Amygdala (tissue), 56 donors: ENCODE measurements at regions not wholly inside any gene's neighbourhood (a gene's known extent, or its start where the extent isn't known, plus 50 kb on each side); places are given as distances from the start of the nearest gene placed in this dataset.
"Not testable (repeated sequence)": the region's sequence is repeated elsewhere in the genome, so short reads cannot be mapped to it uniquely, and the experiment has no call there.

Experiments used
- DNase-seq, 56 donors: peaks; one replicate each; lab custom pipeline; 2025; lab: John Stamatoyannopoulos, UW

DNA sequence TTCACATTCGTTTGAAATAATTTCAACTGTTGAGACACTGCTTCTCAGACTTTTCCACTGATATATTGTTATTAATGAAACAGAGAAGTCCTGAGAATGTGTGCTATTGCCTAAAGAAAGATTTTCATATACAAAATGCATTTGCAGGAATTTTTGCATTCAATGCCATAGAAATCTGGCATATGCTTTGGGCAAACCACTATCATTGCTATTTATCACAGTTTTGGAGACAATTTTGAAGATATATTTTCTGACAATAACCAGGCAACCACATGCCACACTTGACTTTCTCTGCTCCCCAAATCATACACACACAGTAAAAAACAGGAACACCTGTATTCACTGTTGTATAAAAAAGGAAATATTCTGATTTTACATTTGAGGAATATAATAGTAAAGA, 1303.7 kb upstream of the IGFBP7 start:
- DNase-seq = no peak

DNA sequence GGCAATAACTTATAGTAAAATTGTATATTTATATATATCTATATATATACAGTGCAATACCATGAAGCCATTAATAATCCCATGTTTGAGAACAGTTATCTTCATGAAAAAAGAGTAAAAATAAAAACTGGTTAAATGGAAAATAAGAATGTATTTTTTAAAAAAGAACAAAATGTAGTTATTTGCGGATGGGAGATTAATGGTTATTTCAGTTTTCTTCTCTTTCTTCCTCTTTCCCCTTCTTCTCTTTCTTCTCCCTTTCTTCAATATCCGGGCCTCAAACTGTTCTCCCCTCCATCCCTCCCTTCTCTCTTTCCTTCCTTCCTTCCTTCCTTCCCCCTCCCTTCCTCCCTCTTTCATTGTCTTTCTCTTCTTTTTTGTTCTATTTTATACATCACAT, 1301.7 kb upstream of the IGFBP7 start:
- no peak for DNase-seq

DNA sequence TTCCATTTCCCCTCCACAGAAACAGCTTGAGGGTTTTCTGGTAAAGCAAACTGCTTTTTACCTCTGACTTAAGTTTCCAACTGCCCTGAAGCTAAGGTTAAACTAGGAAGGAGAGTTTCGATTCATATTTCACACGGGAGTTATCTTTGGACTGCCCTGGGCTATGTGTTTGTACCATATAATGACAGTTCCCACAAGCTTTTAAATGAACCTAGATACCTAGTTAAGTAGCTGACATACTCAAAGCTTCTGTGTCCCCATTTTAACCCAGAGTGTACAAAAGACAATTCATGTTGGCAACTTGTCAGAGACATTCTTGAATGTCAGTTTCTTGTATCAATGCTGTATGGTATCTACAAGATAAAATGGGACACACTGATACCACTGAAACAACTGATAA, 1296.6 kb upstream of the IGFBP7 start:
- no peak for DNase-seq

DNA sequence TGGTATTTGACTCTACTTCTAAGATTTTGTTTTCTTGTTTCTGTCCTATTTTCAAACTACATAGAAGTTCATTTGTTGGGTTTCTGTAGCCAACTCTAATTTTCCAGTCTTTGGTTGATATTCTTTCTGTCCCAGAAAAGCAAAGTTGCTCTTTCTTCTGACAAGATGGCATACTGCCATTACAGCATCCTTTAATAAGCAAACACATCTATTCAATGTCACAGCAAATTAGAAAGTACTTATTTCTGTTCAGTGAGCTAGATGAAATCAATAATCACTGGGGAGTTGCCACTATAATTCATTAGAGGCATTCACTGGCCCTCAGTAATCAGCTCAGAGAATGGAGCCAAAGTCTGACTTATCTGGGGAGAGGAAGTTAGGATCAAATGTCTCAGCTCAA, 1258.0 kb upstream of the IGFBP7 start:
- no peak for DNase-seq

DNA sequence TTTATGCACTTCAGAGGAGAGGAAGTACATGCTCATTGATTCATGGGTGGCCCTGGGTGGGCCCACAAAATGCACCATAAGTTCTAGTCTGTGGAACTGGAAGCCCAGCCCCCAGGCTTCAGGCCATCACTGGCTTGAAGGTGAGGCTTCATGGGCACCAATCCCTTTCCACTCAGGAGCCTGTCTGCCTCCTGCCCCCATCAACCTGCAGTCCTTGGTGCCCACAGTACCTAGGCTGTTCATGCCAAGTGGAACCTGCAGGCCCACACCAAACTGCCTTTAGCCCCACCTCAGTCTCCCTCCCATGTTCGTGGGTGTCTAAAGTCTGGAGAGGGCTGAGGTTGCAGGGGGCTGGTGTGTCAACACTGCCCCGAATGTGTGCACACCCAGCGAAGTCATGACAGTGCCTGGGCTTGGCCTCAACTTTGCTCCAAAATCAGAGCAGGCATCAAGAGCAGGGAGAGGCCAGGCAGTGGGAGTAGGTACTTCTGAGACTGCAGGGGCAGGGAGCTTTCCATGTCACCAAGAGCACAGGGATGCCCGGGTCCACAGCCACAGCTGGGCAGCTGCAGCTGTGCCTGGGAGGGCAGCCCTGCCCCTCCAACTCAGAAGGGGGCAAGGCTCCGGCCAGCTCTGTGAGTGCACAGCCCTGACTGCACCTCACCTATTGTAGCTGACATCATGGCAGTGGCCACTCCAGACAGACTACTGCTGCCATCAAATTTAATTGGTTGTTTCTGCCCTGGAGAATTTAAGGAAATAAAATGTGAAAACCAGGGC, 1250.4 kb upstream of the IGFBP7 start:
- DNase-seq = no peak

DNA sequence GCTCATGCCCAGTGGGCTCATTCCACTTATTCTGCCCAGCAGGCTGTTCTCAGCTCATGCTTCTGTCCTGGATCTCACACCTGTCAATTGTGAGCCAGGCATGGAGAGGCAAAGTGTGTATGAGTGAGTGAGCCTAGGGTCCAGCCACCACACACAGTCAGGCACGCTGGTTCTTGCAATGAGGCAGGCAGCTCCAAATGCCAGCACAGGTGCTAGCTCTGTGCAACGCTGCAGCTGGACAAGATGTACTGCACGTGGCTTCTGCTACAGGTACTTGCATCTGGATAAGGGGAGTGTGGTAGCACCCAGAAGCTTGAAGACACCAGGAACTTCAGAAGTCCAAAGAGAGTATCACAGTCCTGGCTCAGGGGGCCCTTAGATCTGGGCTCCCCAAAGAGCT, 1249.4 kb upstream of the IGFBP7 start:
- DNase-seq = no peak

DNA sequence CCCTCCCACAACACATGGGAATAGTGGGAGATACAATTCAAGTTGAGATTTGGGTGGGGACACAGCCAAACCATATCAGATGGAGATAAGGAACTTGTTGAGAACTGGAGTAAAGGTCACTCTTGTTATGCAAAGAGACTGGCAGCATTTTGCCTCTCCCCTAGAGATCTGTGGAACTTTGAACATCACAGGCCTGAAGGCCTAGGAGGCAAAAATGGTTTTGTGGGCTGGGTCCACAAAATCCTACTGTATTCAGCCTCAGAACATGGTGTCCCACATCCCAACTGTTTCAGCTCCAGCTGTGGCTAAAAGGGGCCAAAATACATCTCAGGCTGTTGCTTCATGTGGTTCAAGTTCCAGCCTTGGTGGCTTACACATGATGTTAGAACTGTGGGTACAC, 1247.8 kb upstream of the IGFBP7 start:
- no peak for DNase-seq

DNA sequence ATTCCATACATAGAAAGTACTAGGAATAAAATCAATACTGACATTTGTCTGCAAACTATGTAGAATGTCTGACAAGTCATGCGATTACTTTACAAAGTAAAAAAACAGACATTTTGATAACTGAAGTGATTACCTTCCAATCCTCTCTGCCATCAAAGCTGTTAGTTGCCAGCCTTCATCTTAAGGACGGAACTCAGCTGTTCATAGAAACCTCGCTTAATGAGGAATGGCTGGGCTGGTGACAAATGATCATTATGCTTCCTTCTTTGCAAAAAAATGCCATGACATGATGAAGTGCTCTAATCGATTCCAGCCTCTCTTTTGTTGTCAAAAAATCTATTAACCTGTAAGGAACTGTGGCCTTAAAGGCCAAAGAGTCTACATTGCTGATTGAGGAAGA, 1214.9 kb upstream of the IGFBP7 start:
- no peak for DNase-seq

DNA sequence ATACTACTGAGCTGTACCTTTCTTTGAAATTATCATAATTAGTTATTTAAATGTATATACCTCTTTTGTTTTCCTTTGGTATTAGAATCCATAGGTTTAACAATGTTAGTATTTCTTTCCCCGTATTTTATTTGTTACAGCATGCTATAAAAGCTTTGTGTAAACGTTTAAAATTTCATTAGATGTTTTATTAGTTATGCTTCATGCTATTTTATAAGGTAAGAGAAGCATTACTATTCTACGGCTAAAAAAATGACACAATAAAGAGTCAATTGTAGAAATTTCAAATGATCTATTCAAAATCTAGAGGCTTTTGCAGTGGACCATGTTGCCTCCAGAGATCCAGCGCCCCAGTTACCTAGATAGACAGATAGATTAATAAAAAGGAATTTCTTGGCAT, 1203.3 kb upstream of the IGFBP7 start:
- no peak for DNase-seq

DNA sequence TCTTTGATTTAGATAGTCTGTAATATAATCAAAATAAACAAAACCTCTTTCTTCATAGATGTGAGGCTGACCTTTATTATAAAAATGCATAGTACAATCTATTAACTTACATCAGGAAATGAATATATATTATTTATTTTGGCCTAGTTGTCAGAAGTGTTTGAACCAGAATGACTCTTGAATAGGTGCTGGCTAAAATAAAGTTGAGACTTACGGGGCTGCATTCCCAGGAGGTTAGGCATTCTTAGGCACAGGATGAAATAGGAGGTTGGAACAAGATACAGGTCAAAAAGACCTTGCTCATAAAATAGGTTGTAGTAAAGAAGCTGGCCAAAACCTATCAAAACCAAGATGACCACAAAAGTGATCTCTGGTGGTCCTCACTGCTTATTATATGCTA, 1193.3 kb upstream of the IGFBP7 start:
- no peak for DNase-seq

DNA sequence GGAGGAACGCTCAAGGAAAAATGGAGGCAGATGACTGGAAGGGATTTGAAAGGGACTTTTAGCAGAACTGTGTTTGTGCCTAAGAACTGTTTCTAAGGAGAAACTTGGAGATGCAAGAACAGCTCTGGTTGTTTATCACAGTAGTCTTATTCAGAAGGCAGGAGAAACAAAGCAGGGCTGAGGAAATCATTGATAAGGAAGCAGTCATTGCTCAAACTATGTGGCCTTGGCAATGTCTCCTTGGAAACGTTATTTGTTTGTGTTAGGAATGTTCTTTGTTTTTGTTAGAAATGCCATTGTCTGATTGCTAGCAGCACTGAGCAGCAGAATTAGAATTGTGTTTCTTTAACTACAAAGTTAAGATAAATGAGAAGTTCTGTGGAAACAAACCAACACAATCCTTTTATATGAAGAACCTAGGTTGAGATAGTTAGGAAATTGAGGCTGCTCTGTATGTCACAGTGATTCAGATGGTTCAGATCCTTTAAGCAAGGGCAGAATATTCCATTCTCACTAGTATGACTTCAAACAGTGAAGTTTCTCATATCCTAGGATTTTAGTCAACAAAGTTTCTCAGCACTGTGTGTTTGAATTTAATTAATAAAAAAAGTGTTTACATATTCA, 1191.3 kb upstream of the IGFBP7 start:
- no peak for DNase-seq

DNA sequence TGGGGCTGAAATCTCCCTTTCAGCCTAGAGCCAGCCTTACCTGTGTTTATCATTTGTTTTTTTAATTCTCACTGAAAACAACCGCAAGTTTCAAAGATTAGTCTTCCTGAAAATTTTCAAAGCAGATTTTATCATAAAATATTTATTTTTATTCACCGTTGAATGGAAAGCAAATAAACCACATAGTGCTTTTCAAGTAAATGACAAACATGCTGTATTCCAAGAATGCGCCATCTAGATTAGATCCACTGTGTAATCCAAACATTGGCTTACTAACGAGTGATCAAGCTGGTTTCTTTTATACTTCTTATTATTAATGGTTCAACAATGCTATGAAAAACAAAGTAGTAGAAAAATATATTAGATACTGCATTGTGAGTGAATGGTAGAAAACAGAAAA, 1176.2 kb upstream of the IGFBP7 start:
- DNase-seq = no peak

DNA sequence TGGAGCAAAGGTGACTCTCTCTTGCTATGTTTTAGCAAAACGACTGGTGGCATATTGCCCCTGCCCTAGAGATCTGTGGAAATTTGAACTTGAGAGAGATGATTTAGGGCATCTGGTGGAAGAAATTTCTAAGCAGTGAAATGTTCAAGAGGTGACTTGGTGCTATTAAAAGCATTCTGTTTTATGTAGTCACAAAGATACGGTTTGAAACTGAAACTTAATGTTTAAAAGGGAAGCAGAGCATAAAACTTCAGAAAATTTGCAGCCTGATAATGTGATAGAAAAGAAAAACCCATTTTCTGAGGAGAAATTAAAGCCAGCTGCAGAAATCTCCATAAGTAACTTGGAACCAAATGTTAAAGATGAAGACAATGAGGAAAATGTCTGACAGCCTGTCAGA, 1170.7 kb upstream of the IGFBP7 start:
- not testable (repeated sequence) for DNase-seq

DNA sequence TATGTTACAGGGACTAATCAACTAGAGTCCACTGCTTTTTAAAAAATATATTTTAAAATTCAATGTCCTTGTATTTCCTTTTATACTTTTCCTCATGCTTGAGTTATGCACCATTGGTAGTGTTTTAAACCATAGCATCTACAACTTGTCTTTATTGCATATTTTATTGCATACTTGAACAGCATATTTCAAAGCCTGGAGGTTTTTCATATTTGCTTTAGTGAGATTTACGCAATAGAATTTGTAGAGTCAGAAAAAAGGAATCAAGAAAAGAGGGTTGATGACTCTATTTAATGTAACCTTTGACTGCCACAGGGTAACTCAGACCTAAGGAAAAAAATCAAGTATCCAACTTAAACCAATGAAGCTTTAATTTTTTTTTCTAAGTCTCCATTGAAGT, 1165.7 kb upstream of the IGFBP7 start:
- DNase-seq = no peak

DNA sequence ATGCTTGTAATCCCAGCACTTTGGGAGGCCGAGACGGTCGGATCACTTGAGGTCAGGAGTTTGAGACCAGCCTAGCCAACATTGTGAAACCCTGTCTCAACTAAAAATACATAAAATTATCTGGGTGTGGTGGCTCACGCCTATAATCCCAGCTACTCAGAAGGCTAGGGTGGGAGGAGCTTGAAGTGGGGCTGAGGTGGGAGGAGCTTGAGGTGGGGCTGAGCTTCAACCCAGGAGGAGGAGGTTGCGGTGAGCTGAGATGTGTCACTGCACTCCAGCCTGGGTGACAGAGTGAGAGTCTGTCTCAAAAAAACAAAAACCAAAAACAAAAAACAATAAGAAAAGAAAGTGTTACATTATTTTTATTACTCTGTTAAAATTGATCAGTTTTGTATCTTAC, 1164.4 kb upstream of the IGFBP7 start:
- DNase-seq = no peak

DNA sequence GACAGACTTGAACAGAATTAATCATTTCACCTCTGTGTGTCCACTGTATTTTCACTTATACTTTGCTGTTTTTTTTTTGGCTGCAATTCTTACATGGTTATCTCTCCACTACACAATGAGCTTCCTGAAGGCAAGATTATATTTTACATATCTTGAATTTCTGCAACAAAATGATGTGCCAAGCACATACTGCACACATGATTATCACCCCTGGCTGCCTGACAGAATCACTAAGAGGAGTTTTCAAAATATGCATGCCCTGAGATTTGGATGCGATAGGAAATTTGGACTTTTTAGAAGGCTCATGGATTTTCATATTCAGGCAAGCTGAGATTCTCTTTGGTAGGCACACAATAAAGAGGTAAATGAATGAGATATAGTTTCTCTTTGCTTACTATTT, 1162.1 kb upstream of the IGFBP7 start:
- DNase-seq = no peak

DNA sequence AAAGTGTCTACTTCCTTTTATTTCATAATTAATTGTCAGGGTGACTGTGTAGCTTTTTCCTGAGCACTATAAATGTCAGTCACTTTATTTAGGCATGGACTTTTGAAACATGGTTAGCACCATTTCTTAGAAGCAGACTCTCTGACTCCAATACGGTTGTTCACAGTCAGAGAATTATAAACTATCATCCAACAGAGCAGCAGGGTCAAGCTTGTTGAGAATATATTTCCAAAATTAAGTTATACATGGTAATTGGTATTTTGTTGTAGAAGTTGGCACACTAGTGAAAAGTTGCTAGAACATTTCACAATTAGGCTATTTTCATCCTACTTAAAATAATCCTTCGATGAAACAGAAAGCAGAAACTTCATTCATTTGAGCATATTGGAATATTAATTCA, 1155.5 kb upstream of the IGFBP7 start:
- DNase-seq = no peak

DNA sequence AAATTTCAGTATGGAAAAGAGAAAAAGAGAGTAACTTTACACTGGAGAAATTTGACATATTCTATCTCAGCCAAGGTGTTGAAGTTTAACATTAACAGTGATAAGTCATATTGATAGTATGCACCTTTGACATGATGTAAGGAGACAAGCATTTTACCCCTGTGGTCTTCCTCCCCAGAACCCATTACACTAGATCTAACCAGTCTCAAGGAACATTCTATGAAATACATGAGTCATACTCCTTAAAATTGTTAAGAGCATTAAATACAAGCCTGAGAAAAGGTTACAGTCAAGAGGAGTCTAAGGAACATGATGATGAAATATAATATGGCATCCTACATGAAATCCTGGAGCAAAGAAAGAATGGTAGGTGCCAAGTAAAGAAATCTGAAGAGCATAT, 1151.3 kb upstream of the IGFBP7 start:
- no peak for DNase-seq

DNA sequence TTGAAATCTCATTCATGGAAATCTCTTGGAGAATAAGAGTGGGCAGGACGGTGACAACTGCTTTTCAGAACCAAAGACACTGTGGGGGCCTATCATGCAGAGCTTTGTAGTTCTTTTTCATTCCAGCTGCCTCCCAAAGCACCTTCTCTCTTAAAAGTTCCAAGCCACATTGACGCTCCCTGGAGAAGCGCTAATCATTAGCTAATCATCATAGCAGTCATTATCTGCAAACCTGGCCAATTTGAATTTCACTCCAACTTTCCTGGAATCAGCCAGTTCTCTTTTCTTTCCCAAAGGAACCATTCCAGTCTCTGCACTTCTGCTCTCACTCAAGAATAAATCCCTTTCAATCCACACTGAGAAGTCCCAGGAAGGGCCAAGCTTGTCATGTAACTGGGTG, 1144.1 kb upstream of the IGFBP7 start:
- no peak for DNase-seq

DNA sequence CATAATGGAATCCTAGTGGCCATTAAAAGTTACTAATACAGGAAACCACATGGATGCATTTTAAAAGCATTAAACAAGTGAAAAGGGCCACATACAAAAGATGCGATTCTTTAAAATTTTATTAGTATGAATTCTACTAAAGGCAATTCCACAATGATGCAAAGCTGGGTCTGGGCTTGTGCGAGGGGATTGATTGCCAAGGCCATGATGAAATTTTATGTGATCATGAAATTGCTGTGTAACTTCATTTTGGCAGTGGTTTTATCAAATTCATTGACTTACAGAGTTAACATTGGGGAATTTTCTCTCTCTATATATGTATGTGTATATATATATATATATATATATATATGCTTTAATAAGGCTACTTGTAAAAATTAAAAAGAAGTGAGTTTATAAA, 1142.5 kb upstream of the IGFBP7 start:
- no peak for DNase-seq

DNA sequence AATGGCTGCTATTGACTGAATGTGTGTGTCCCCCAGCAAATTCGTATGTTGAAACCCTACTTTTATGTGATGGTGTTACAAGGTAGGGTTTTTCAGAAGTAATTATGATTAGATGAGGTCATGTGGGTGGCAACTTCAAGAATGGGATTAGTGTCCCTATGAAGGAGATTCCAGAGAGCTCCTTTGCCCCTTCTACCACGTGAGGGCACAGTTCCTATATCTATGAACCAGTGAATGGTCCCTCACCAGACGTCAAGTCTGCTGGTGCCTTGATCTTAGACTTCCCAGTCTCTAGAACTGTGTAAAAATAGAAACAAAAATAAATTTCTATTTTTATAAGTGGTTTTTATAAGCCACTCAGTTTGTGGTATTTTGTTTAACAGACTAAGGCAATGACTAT, 1137.6 kb upstream of the IGFBP7 start:
- DNase-seq = no peak

DNA sequence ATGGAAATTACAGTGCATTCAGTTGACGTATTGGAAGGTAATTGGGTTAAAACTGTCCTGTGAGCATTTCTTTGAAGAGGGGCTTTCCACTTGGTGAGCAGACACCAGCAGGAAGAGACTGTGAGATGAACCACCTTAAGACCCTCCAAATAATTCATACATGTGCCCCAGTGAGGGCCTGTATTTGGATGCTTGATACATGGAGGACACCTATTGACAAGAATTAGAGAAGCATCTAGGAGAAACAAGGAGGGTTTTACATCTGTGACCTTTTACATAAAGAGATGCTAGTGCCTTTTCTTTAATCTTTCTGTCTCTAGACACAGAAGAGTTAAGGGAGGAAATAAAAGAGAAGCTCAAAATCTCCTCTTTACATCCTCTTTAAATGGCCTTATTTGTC, 1115.3 kb upstream of the IGFBP7 start:
- no peak for DNase-seq

DNA sequence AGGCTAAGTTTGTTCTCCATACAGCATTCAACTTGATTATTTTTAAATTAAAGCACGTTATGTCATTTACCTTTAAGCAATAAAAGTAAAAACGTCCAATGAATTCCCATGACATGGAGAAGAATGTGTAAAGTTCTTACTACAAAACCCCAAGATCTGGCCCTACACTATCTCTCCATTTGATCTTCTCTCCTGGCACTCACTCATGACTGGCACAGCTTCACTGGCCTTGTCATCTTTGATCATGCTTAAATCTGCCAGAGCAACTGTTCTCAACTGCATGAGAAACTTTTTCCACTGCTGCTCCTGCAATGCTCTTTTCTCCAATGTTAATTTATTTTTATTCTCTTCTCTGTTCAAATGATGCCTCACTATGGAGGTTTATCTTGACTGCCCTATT, 1109.0 kb upstream of the IGFBP7 start:
- no peak for DNase-seq
